HL-60 (cell line): ENCODE measurements at regions not wholly inside any gene's neighbourhood (a gene's known extent, or its start where the extent isn't known, plus 50 kb on each side); places are given as distances from the start of the nearest gene placed in this dataset.

Source experiments
- DNase-seq, 2 experiments: peaks; one replicate each; pipeline ENCODE4 v3.0.0-alpha.2; 2010 to 2020; ENCODE audit warnings: low read depth in 1 of 2, low spot score in 1 of 2
- H3K27ac ChIP-seq: fragments of 250-450 bp; sonication (Bioruptor Pico); replicated peaks from 2 replicates; pipeline ENCODE4 v1.5.1; 2020; ENCODE audit warnings: mild to moderate bottlenecking, moderate library complexity
- H3K27me3 ChIP-seq: fragments of 250-450 bp; sonication (Bioruptor Pico); 2 replicates; pipeline ENCODE4 v1.5.1; 2021; ENCODE audit warnings: mild to moderate bottlenecking, moderate library complexity; ENCODE audit not compliant: insufficient read depth, poor library complexity, severe bottlenecking
- H3K4me3 ChIP-seq: replicated peaks from 2 replicates; pipeline ENCODE4 v1.5.1; 2011; ENCODE audit warnings: mild to moderate bottlenecking, control low read depth, low read length; ENCODE audit not compliant: insufficient read depth
- GABPA ChIP-seq: IDR thresholded peaks from 2 replicates; pipeline ENCODE4 v1.6.1; 2012; ENCODE audit warnings: low read depth
- POLR2AphosphoS5 ChIP-seq: IDR thresholded peaks from 2 replicates; pipeline ENCODE4 v1.6.1; 2012; ENCODE audit warnings: low read depth
- SPI1 ChIP-seq: IDR thresholded peaks from 2 replicates; pipeline ENCODE4 v1.6.1; 2012; ENCODE audit warnings: low read depth, mild to moderate bottlenecking, borderline replicate concordance
- TF ChIP-seq, protein P1 (sequence below): IDR thresholded peaks from 2 replicates; pipeline ENCODE4 v1.6.1; 2012; ENCODE audit warnings: low read depth; ENCODE audit not compliant: insufficient replicate concordance
- TF ChIP-seq, protein P2 (sequence below): IDR thresholded peaks from one replicate; pipeline ENCODE4 v1.5.1; 2011; ENCODE audit warnings: low read length, control low read depth, inconsistent platforms; ENCODE audit not compliant: insufficient read depth

DNA sequence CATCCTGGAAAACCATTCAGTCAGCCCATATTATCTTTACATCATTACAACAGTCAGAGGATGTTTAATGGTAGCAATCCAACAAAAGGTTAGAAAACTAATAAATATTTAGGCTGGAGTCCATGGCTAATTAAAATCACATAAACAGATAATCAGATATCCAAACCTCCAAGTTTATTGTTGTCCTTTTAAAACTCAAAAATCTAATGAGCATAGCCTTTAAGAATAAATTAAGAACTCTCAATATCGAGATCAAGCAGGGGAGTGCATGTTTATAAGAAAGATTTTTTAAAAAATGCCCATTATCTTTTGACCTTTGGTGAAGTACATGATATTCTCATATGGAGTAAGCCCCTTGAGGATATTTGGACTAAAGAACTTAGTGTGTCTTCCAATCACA lies 842.9 kb upstream of the SEMA6A start:
- H3K27ac ChIP-seq = no peak overlapping the region
- TF ChIP-seq, protein P1, sequence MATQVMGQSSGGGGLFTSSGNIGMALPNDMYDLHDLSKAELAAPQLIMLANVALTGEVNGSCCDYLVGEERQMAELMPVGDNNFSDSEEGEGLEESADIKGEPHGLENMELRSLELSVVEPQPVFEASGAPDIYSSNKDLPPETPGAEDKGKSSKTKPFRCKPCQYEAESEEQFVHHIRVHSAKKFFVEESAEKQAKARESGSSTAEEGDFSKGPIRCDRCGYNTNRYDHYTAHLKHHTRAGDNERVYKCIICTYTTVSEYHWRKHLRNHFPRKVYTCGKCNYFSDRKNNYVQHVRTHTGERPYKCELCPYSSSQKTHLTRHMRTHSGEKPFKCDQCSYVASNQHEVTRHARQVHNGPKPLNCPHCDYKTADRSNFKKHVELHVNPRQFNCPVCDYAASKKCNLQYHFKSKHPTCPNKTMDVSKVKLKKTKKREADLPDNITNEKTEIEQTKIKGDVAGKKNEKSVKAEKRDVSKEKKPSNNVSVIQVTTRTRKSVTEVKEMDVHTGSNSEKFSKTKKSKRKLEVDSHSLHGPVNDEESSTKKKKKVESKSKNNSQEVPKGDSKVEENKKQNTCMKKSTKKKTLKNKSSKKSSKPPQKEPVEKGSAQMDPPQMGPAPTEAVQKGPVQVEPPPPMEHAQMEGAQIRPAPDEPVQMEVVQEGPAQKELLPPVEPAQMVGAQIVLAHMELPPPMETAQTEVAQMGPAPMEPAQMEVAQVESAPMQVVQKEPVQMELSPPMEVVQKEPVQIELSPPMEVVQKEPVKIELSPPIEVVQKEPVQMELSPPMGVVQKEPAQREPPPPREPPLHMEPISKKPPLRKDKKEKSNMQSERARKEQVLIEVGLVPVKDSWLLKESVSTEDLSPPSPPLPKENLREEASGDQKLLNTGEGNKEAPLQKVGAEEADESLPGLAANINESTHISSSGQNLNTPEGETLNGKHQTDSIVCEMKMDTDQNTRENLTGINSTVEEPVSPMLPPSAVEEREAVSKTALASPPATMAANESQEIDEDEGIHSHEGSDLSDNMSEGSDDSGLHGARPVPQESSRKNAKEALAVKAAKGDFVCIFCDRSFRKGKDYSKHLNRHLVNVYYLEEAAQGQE = no peak
- TF ChIP-seq SPI1 = no peak
- TF ChIP-seq POLR2AphosphoS5 = no peak
- TF ChIP-seq, protein P2, sequence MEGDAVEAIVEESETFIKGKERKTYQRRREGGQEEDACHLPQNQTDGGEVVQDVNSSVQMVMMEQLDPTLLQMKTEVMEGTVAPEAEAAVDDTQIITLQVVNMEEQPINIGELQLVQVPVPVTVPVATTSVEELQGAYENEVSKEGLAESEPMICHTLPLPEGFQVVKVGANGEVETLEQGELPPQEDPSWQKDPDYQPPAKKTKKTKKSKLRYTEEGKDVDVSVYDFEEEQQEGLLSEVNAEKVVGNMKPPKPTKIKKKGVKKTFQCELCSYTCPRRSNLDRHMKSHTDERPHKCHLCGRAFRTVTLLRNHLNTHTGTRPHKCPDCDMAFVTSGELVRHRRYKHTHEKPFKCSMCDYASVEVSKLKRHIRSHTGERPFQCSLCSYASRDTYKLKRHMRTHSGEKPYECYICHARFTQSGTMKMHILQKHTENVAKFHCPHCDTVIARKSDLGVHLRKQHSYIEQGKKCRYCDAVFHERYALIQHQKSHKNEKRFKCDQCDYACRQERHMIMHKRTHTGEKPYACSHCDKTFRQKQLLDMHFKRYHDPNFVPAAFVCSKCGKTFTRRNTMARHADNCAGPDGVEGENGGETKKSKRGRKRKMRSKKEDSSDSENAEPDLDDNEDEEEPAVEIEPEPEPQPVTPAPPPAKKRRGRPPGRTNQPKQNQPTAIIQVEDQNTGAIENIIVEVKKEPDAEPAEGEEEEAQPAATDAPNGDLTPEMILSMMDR = no peak
- TF ChIP-seq GABPA = no peak
- DNase-seq = no peak
- H3K4me3 ChIP-seq = no peak overlapping the region
- no peaks in the 10 kb centered on the region for H3K27me3 ChIP-seq

DNA sequence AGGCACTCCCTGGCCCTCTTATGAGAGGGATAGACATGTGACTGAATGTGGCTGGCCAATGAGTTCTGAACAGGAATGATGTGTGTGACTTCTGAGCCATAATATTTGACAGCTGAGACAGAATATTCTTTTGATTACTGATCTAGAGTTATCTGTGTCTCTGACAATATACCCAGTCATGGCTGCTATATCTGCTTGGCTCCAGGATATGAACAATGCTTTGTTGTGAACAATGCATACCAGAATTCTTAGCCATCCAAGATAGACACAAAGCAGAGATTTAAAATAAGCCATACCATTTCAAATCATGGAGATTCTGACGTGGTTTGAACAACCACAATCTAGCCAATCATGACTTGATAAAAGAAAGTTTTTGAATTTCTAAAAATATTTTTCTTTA lies 840.3 kb upstream of the SEMA6A start:
- no peak overlapping the region for H3K27ac ChIP-seq
- H3K27me3 ChIP-seq = no peaks in the 10 kb centered on the region
- H3K4me3 ChIP-seq = no peak overlapping the region
- no peak for TF ChIP-seq POLR2AphosphoS5
- TF ChIP-seq, protein P2 = no peak
- TF ChIP-seq GABPA = no peak
- no peak for TF ChIP-seq SPI1
- TF ChIP-seq, protein P1 = no peak
- DNase-seq = no peak

DNA sequence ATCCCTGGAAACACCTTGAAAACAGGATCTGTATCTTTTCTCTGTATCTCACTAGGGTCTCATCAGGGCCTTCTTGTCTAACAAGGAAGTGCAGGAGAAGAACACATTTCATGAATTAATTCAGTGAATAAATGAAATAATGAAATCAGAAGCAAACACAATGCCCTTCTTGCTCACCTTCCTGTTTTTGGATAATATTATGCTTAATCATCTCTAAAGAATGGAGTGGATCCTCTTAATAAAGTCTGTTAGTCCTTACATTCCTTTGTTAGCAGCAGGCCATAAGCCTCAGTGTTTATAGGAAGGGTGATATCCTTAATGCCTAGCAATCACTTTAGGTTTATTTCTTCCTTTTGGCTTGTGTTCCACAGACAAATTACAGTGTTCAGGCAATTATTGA lies 837.1 kb upstream of the SEMA6A start:
- TF ChIP-seq, protein P1 = no peak
- TF ChIP-seq SPI1 (no peak), GABPA (no peak), POLR2AphosphoS5 (no peak)
- TF ChIP-seq, protein P2 = no peak
- Histone ChIP-seq H3K4me3 (no peak overlapping the region), H3K27me3 (no peaks in the 10 kb centered on the region), H3K27ac (no peak overlapping the region)
- DNase-seq = no peak
